IMR-90 (cell line): ENCODE measurements at regions not wholly inside any gene's neighbourhood (a gene's known extent, or its start where the extent isn't known, plus 50 kb on each side); places are given as distances from the start of the nearest gene placed in this dataset.

Experiments
- BHLHE40 ChIP-seq: fragments of 150-350 bp; IDR thresholded peaks from 2 replicates; pipeline ENCODE4 v1.6.1; 2016; ENCODE audit warnings: mild to moderate bottlenecking, low read depth, low read length
- CTCF ChIP-seq: conservative IDR thresholded peaks from 2 replicates; pipeline ENCODE4 v1.5.1; 2012; ENCODE audit warnings: mild to moderate bottlenecking, low read depth, low read length, improper control_type of control experiment
- ELK1 ChIP-seq: fragments of 150-350 bp; IDR thresholded peaks from 2 replicates; pipeline ENCODE4 v1.6.1; 2016; ENCODE audit warnings: low read depth, mild to moderate bottlenecking, low read length, moderate library complexity, borderline replicate concordance
- MAFK ChIP-seq: IDR thresholded peaks from 2 replicates; pipeline ENCODE4 v1.6.1; 2012; ENCODE audit warnings: low read depth, low read length, improper control_type of control experiment
- MXI1 ChIP-seq: IDR thresholded peaks from 2 replicates; pipeline ENCODE4 v1.6.1; 2012; ENCODE audit warnings: low read depth, mild to moderate bottlenecking, low read length, moderate library complexity, borderline replicate concordance
- NFE2L2 ChIP-seq: fragments of 150-350 bp; IDR thresholded peaks from 2 replicates; pipeline ENCODE4 v1.6.1; 2016; ENCODE audit warnings: low read depth, mild to moderate bottlenecking, low read length
- POLR2A ChIP-seq: IDR thresholded peaks from 2 replicates; pipeline ENCODE4 v1.6.1; 2012; ENCODE audit warnings: mild to moderate bottlenecking, low read depth, low read length
- RAD21 ChIP-seq: IDR thresholded peaks from 2 replicates; pipeline ENCODE4 v1.6.1; 2012; ENCODE audit warnings: low read length, improper control_type of control experiment
- RFX5 ChIP-seq: IDR thresholded peaks from 2 replicates; pipeline ENCODE4 v1.8.0; 2012; ENCODE audit warnings: low read depth, mild to moderate bottlenecking, low read length, moderate library complexity
- SMC3 ChIP-seq: fragments of 150-350 bp; IDR thresholded peaks from 2 replicates; pipeline ENCODE4 v1.6.1; 2016; ENCODE audit warnings: low read depth, mild to moderate bottlenecking, antibody characterized with exemption, low read length, moderate library complexity
- USF2 ChIP-seq: fragments of 150-350 bp; IDR thresholded peaks from 2 replicates; pipeline ENCODE4 v1.6.1; 2017; ENCODE audit warnings: mild to moderate bottlenecking, antibody characterized with exemption, low read length, low read depth

- TF ChIP-seq RAD21 (no peak), CTCF (no peak), SMC3 (no peak), BHLHE40 (no peak), POLR2A (no peak), NFE2L2 (no peak), MAFK (no peak), ELK1 (no peak), RFX5 (no peak), MXI1 (no peak), USF2 (no peak)
Observed at GRCh38 chr21:34202553-34203372, 129.4 kb downstream of the MRPS6 start.
